GM12878 (cell line): ENCODE measurements at regions not wholly inside any gene's neighbourhood (a gene's known extent, or its start where the extent isn't known, plus 50 kb on each side); places are given as distances from the start of the nearest gene placed in this dataset.

Experiments used
- ATAC-seq: fragments of 200-7000 bp; cut with Tn5 transposase; 3 replicates; pipeline ENCODE4 v1.9.1; 2020; ENCODE audit warnings: mild to moderate bottlenecking, moderate library complexity
- BruUV-seq: library from RNA; stranded (reverse); fragments of 400-500 nt; replicated peaks from 2 replicates; lab custom pipeline; 2021; lab: Mats Ljungman, UMichigan
- CTCF ChIA-PET: fragments of 300-600 bp; sonication (Branson Sonifier 250); formaldehyde crosslinking; extraction: SDS; loops from one replicate; lab custom pipeline; 2021; ENCODE audit warnings: inconsistent platforms; lab: Yijun Ruan, JAX
- POLR2A ChIA-PET: fragments of 350-600 bp; formaldehyde crosslinking; extraction: SDS; loops from one replicate; lab custom pipeline; 2021; ENCODE audit warnings: inconsistent platforms; lab: Charles Lee
- RAD21 ChIA-PET: fragments of 300-600 bp; sonication (Branson Sonifier 250); formaldehyde crosslinking; loops from one replicate; lab custom pipeline; 2023; ENCODE audit warnings: antibody characterized with exemption; ENCODE audit not compliant: unreplicated experiment; lab: Charles Lee
- SMC1A ChIA-PET: fragments of 300-600 bp; sonication (Branson Sonifier 250); formaldehyde crosslinking; loops from one replicate; lab custom pipeline; 2023; ENCODE audit not compliant: unreplicated experiment, uncharacterized antibody; lab: Charles Lee
- DNase-seq: peaks from one replicate; pipeline ENCODE4 v3.0.0-alpha.2; 2011; ENCODE audit warnings: low read depth, low spot score
- FAIRE-seq: peaks from 3 replicates; lab custom pipeline; 2011; peaks lifted over from hg19 to GRCh38; lab: Jason Lieb, UNC
- H2AFZ ChIP-seq: 2 replicates; pipeline ENCODE4 v1.6.0; 2011; ENCODE audit warnings: low read depth, low read length, control low read depth; ENCODE audit not compliant: control insufficient read depth
- H3K27ac ChIP-seq: 2 replicates; pipeline ENCODE4 v1.5.1; 2011; ENCODE audit warnings: control low read depth; ENCODE audit not compliant: control insufficient read depth, insufficient read depth
- H3K27me3 ChIP-seq, 2 experiments: replicated peaks in 1 of 2; 2 replicates each; pipeline versions ENCODE4 v1.6.0 to v1.6.1; 2011; ENCODE audit warnings: low read length in 1 of 2; ENCODE audit not compliant: control insufficient read depth in 2 of 2, insufficient read depth in 2 of 2
- H3K36me3 ChIP-seq, 2 experiments: 2 replicates each; pipeline ENCODE4 v1.5.1; 2011; ENCODE audit warnings: low read length in 1 of 2; ENCODE audit not compliant: control insufficient read depth in 2 of 2, insufficient read depth in 2 of 2
- H3K4me1 ChIP-seq: 2 replicates; pipeline ENCODE4 v1.6.1; 2011; ENCODE audit warnings: mild to moderate bottlenecking, low read length, moderate library complexity, mixed read lengths; ENCODE audit not compliant: control insufficient read depth, insufficient read depth
- H3K4me2 ChIP-seq: 2 replicates; pipeline ENCODE4 v1.6.0; 2011; ENCODE audit warnings: control low read depth; ENCODE audit not compliant: control insufficient read depth, insufficient read depth
- H3K4me3 ChIP-seq: fragments of 200-600 bp; sonication (generic); 2 replicates; pipeline ENCODE4 v1.5.1; 2016
- H3K79me2 ChIP-seq: 2 replicates; pipeline ENCODE4 v1.6.0; 2011; ENCODE audit warnings: low read length; ENCODE audit not compliant: control insufficient read depth, insufficient read depth
- H3K9ac ChIP-seq: 2 replicates; pipeline ENCODE4 v1.8.0; 2011; ENCODE audit warnings: low read length, control low read depth, mixed read lengths; ENCODE audit not compliant: control insufficient read depth, insufficient read depth
- H3K9me3 ChIP-seq: replicated peaks from 3 replicates; pipeline ENCODE4 v1.5.1; 2011; ENCODE audit warnings: mild to moderate bottlenecking, low read length; ENCODE audit not compliant: control insufficient read depth, insufficient read depth
- H4K20me1 ChIP-seq: 2 replicates; pipeline ENCODE4 v1.6.0; 2011; ENCODE audit not compliant: control insufficient read depth, insufficient read depth
- EZH2 ChIP-seq: IDR thresholded peaks from 2 replicates; pipeline ENCODE4 v1.6.1; 2012; ENCODE audit warnings: low read depth, mild to moderate bottlenecking, control low read depth, inconsistent platforms, low read length, borderline replicate concordance; ENCODE audit not compliant: control insufficient read depth
- HDAC6 ChIP-seq: fragments of 200-600 bp; sonication (generic); IDR thresholded peaks from one replicate; pipeline ENCODE4 v1.8.0; 2017; ENCODE audit warnings: antibody characterized with exemption; ENCODE audit not compliant: unreplicated experiment
- IRF3 ChIP-seq: fragments of 450-650 bp; IDR thresholded peaks from 2 replicates; pipeline ENCODE4 v1.6.1; 2014; ENCODE audit warnings: mild to moderate bottlenecking
- IRF4 ChIP-seq: IDR thresholded peaks from 2 replicates; pipeline ENCODE4 v1.6.1; 2011; ENCODE audit warnings: low read depth, low read length
- MEF2B ChIP-seq: fragments of 450-650 bp; IDR thresholded peaks from 2 replicates; pipeline ENCODE4 v1.6.1; 2018; ENCODE audit warnings: mild to moderate bottlenecking, moderate library complexity; ENCODE audit not compliant: partially characterized antibody, poor library complexity, severe bottlenecking
- NKRF ChIP-seq: fragments of 450-650 bp; conservative IDR thresholded peaks from 2 replicates; pipeline ENCODE4 v1.6.1; 2017; ENCODE audit warnings: mild to moderate bottlenecking, moderate library complexity
- PBX3 ChIP-seq: IDR thresholded peaks from 2 replicates; pipeline ENCODE4 v1.6.1; 2011; ENCODE audit warnings: mild to moderate bottlenecking, low read depth, low read length, moderate library complexity; ENCODE audit not compliant: insufficient replicate concordance
- RAD51 ChIP-seq: fragments of 450-650 bp; IDR thresholded peaks from 2 replicates; pipeline ENCODE4 v1.6.1; 2016; ENCODE audit warnings: moderate library complexity, mild to moderate bottlenecking, inconsistent platforms
- SUPT20H ChIP-seq: IDR thresholded peaks from 2 replicates; pipeline ENCODE4 v1.6.1; 2011; ENCODE audit warnings: low read depth, mild to moderate bottlenecking, low read length, moderate library complexity, borderline replicate concordance; ENCODE audit not compliant: control insufficient read depth
- YY1 ChIP-seq: IDR thresholded peaks from 2 replicates; pipeline ENCODE4 v1.6.1; 2011; ENCODE audit warnings: low read depth, mild to moderate bottlenecking, low read length
- ZBED1 ChIP-seq: IDR thresholded peaks from 2 replicates; pipeline ENCODE4 v1.6.1; 2016; ENCODE audit warnings: borderline replicate concordance
- whole genome bisulfite sequencing: methylation state at CpG from one replicate; pipeline ENCODE4 v1.1.6; 2016; ENCODE audit warnings: low lambda C conversion rate; ENCODE audit not compliant: insufficient replicate concordance, insufficient coverage; ENCODE audit errors: missing lambda C conversion rate; 5-methylcytosine and 5-hydroxymethylcytosine counted together
- in situ Hi-C: fragments of 300-500 bp; cut with MboI; formaldehyde crosslinking; loops from 9 replicates; pipeline ENCODE4 v1.14.3; 2018; ENCODE audit warnings: mixed read lengths
- intact Hi-C: fragments of 100-400 bp; cut with micrococcal nuclease; formaldehyde crosslinking; loops from one replicate; pipeline ENCODE4 v1.14.2; 2022; ENCODE audit not compliant: unreplicated experiment

GRCh38 chr6:134753001-134753400 lies 196.9 kb downstream of the ALDH8A1 start:
- CTCF ChIA-PET = interaction anchor here (0.5 kb wide), 1 partner anchor 656 kb away, joined by 3 read pairs; no protein-coding TSS in a partner anchor
- no peak overlapping the region for H3K9ac ChIP-seq
- FAIRE-seq = no peak
- ATAC-seq = no peak
- no peak overlapping the region for H3K4me3 ChIP-seq
- BruUV-seq = no TSS peak
- no peak overlapping the region for H3K4me2 ChIP-seq
- 0 out of 4 replicates have a peak, but pooled peaks cover 0 to 3% of the 10 kb centered on the region in 2 experiments for H3K27me3 ChIP-seq
- H3K27ac ChIP-seq = no peak overlapping the region
- intact Hi-C loops (no loop called here), in situ Hi-C loops (no loop called here)
- SMC1A ChIA-PET = no interaction called here
- no peaks in the 10 kb centered on the region for H3K4me1 ChIP-seq
- no peaks in the 10 kb centered on the region for H4K20me1 ChIP-seq
- no peaks in the 10 kb centered on the region for H3K36me3 ChIP-seq
- DNase-seq = no peak
- H3K9me3 ChIP-seq = no peaks in the 10 kb centered on the region
- 1% methylated on average over 4 of the region's 4 CpGs for WGBS
- TF ChIP-seq RAD51 = no peak
- TF ChIP-seq, all 136 proteins: peak for 0
- POLR2A ChIA-PET = no interaction called here
- RAD21 ChIA-PET = no interaction called here
- no peaks in the 10 kb centered on the region for H3K79me2 ChIP-seq
- no peak overlapping the region for H2AFZ ChIP-seq

- Histone ChIP-seq H3K79me2 (no peaks in the 10 kb centered on the region), H4K20me1 (no peaks in the 10 kb centered on the region), H3K4me1 (no peaks in the 10 kb centered on the region), H3K36me3 (no peaks in the 10 kb centered on the region), H3K9ac (no peak overlapping the region), H2AFZ (no peak overlapping the region), H3K9me3 (no peaks in the 10 kb centered on the region), H3K4me2 (no peak overlapping the region), H3K27ac (no peak overlapping the region), H3K4me3 (no peak overlapping the region), H3K27me3 (0 out of 4 replicates have a peak, but pooled peaks cover 0 to 3% of the 10 kb centered on the region in 2 experiments)
- ChIA-PET POLR2A (no interaction called here), SMC1A (interaction anchor here (1.0 kb wide), 1 partner anchor 402 kb away, joined by 3 read pairs; no protein-coding TSS in a partner anchor), CTCF (interaction anchor here (0.5 kb wide), 1 partner anchor 655 kb away, joined by 3 read pairs; no protein-coding TSS in a partner anchor), RAD21 (no interaction called here)
- no TSS peak for BruUV-seq
- FAIRE-seq = no peak
- no peak for TF ChIP-seq NKRF
- no peak for TF ChIP-seq MEF2B
- TF ChIP-seq IRF3 = no peak
- no peak for TF ChIP-seq YY1
- TF ChIP-seq SUPT20H = no peak
- no peak for TF ChIP-seq ZBED1
- no peak for TF ChIP-seq HDAC6
- TF ChIP-seq IRF4 = no peak
- no peak for TF ChIP-seq PBX3
- TF ChIP-seq EZH2 = no peak
- in situ Hi-C loops (no loop called here), intact Hi-C loops (no loop called here)
- DNase-seq = no peak
- 38% methylated on average over 5 of the region's 5 CpGs for WGBS
- ATAC-seq = no peak
Measured at GRCh38 chr6:134752445-134752844, 197.5 kb downstream of the ALDH8A1 start.
